ENCODE measurements at regions not wholly inside any gene's neighbourhood (a gene's known extent, or its start where the extent isn't known, plus 50 kb on each side); places are given as distances from the start of the nearest gene placed in this dataset.
"Not testable (repeated sequence)": the region's sequence is repeated elsewhere in the genome, so short reads cannot be mapped to it uniquely, and the experiment has no call there.

GRCh38 chr7:42720012-42720411 lies 191.9 kb downstream of the C7orf25 start:
- no peak for DNase-seq

GRCh38 chr7:42718466-42718865 lies 193.4 kb downstream of the C7orf25 start:
- not testable (repeated sequence) for DNase-seq

GRCh38 chr7:42714356-42714755 lies 197.5 kb downstream of the C7orf25 start:
- DNase-seq = no peak

- no peak for DNase-seq
Observed at GRCh38 chr7:42709284-42709683, 202.6 kb downstream of the C7orf25 start.

- DNase-seq = no peak
Observed at GRCh38 chr7:42704710-42705109, 207.2 kb downstream of the C7orf25 start.

GRCh38 chr7:42702647-42703046 lies 209.2 kb downstream of the C7orf25 start:
- DNase-seq = no peak

- DNase-seq = no peak
Observed at GRCh38 chr7:42700406-42701327, 211.2 kb downstream of the C7orf25 start.

GRCh38 chr7:42699380-42700178 lies 212.3 kb downstream of the C7orf25 start:
- DNase-seq = no peak

- DNase-seq = no peak
Observed at GRCh38 chr7:42698600-42699374, 213.1 kb downstream of the C7orf25 start.

- no peak for DNase-seq
Observed at GRCh38 chr7:42694894-42695507, 216.9 kb downstream of the C7orf25 start.

GRCh38 chr7:42693722-42694121 lies 218.1 kb downstream of the C7orf25 start:
- DNase-seq = no peak

- no peak for DNase-seq
Observed at GRCh38 chr7:42692621-42693020, 219.2 kb downstream of the C7orf25 start.

- peak; percentile 4 for DNase-seq
Observed at GRCh38 chr7:42690794-42691639, 220.9 kb downstream of the C7orf25 start.

- no peak for DNase-seq
Observed at GRCh38 chr7:42689626-42690025, 222.2 kb downstream of the C7orf25 start.

GRCh38 chr7:42688056-42688371 lies 223.9 kb downstream of the C7orf25 start:
- DNase-seq = no peak

- no peak for DNase-seq
Observed at GRCh38 chr7:42687211-42688055, 224.4 kb downstream of the C7orf25 start.

- no peak for DNase-seq
Observed at GRCh38 chr7:42686594-42687156, 225.2 kb downstream of the C7orf25 start.

- no peak for DNase-seq
Observed at GRCh38 chr7:42685911-42686310, 226.0 kb downstream of the C7orf25 start.

- no peak for DNase-seq
Observed at GRCh38 chr7:42677751-42678699, 233.8 kb downstream of the C7orf25 start.
